Breast epithelium (tissue), 3 donors: ENCODE measurements at regions not wholly inside any gene's neighbourhood (a gene's known extent, or its start where the extent isn't known, plus 50 kb on each side); places are given as distances from the start of the nearest gene placed in this dataset.

Experiments used
- CTCF ChIP-seq, 3 donors: fragments of 450-650 bp; IDR thresholded peaks; one replicate each; pipeline ENCODE4 v1.5.1; 2016 to 2017; ENCODE audit warnings: antibody characterized with exemption in 3 of 3, mild to moderate bottlenecking in 3 of 3, moderate library complexity in 3 of 3
- POLR2A ChIP-seq: fragments of 450-650 bp; IDR thresholded peaks from one replicate; pipeline ENCODE4 v1.6.1; 2016; ENCODE audit warnings: antibody characterized with exemption, mild to moderate bottlenecking, moderate library complexity
- POLR2AphosphoS5 ChIP-seq, 3 donors: sonication (generic); formaldehyde crosslinking; IDR thresholded peaks; one replicate each; pipeline ENCODE4 v1.6.1; 2017; ENCODE audit warnings: antibody characterized with exemption in 3 of 3

DNA sequence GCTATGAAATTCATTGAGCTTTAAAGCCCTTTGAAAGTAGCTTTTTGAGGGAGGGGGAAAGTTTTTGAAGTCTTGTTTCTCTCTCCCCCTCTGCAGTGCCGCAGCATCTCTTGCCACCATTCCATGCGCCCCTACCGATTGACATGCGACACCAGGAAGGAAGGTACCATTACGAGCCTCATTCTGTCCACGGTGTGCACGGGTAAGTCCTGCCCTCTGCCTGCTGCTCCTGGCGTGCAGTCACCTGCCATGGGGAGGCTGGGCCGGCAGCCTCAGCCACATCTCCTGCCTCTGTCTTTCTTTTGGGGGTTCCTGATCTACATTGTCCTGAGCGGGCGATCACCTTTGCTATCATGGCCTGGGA lies 191.6 kb downstream of the GLI2 start:
- TF ChIP-seq CTCF (IDR thresholded peaks at IDR 0.05), result no peak
- no peak for TF ChIP-seq POLR2A
- no peak for TF ChIP-seq POLR2AphosphoS5 (IDR thresholded peaks at IDR 0.05)
